Smooth muscle cell (in vitro differentiated cells): ENCODE measurements at regions not wholly inside any gene's neighbourhood (a gene's known extent, or its start where the extent isn't known, plus 50 kb on each side); places are given as distances from the start of the nearest gene placed in this dataset.

Source experiments
- DNase-seq: peaks from one replicate; lab custom pipeline; 2025; ENCODE audit not compliant: unreplicated experiment; lab: John Stamatoyannopoulos, UW
- H2AFZ ChIP-seq: fragments of 200-600 bp; sonication (generic); 2 replicates; pipeline ENCODE4 v1.6.0; 2016; ENCODE audit warnings: antibody characterized with exemption, low read depth, mild to moderate bottlenecking
- H3F3A ChIP-seq: fragments of 200-600 bp; sonication (generic); 2 replicates; pipeline ENCODE4 v1.6.0; 2017; ENCODE audit warnings: antibody characterized with exemption, low read depth
- H3K27ac ChIP-seq: fragments of 200-600 bp; sonication (generic); 2 replicates; pipeline ENCODE4 v1.5.1; 2016; ENCODE audit warnings: low read depth, mild to moderate bottlenecking
- H3K27me3 ChIP-seq: fragments of 200-600 bp; sonication (generic); 2 replicates; pipeline ENCODE4 v1.6.1; 2016; ENCODE audit warnings: low read depth, mild to moderate bottlenecking
- H3K36me3 ChIP-seq: fragments of 200-600 bp; sonication (generic); 2 replicates; pipeline ENCODE4 v1.5.1; 2016; ENCODE audit warnings: low read depth
- H3K4me1 ChIP-seq: fragments of 200-600 bp; sonication (generic); 2 replicates; pipeline ENCODE4 v1.5.1; 2016; ENCODE audit warnings: low read depth
- H3K4me2 ChIP-seq: fragments of 200-600 bp; sonication (generic); 2 replicates; pipeline ENCODE4 v1.6.0; 2016; ENCODE audit warnings: mild to moderate bottlenecking
- H3K4me3 ChIP-seq: fragments of 200-600 bp; sonication (generic); 2 replicates; pipeline ENCODE4 v1.5.1; 2016; ENCODE audit warnings: mild to moderate bottlenecking
- H3K79me2 ChIP-seq: fragments of 200-600 bp; sonication (generic); 2 replicates; pipeline ENCODE4 v1.6.0; 2016; ENCODE audit warnings: low read depth, mild to moderate bottlenecking
- H3K9ac ChIP-seq: fragments of 200-600 bp; sonication (generic); 2 replicates; pipeline ENCODE4 v1.6.0; 2016; ENCODE audit warnings: low read depth
- H3K9me3 ChIP-seq: fragments of 200-600 bp; sonication (generic); replicated peaks from 2 replicates; pipeline ENCODE4 v1.5.1; 2016; ENCODE audit warnings: low read depth
- H4K20me1 ChIP-seq: fragments of 200-600 bp; sonication (generic); 2 replicates; pipeline ENCODE4 v1.6.0; 2016; ENCODE audit warnings: low read depth
- CTCF ChIP-seq: fragments of 200-600 bp; sonication (generic); IDR thresholded peaks from 2 replicates; pipeline ENCODE4 v1.5.1; 2017; ENCODE audit warnings: borderline replicate concordance, mild to moderate bottlenecking, antibody characterized with exemption; ENCODE audit not compliant: insufficient read depth, poor library complexity, severe bottlenecking
- WGBS: methylation state at CpG from one replicate; pipeline ENCODE4 v1.1.7; 2016; ENCODE audit warnings: low lambda C conversion rate; 5-methylcytosine and 5-hydroxymethylcytosine counted together

DNA sequence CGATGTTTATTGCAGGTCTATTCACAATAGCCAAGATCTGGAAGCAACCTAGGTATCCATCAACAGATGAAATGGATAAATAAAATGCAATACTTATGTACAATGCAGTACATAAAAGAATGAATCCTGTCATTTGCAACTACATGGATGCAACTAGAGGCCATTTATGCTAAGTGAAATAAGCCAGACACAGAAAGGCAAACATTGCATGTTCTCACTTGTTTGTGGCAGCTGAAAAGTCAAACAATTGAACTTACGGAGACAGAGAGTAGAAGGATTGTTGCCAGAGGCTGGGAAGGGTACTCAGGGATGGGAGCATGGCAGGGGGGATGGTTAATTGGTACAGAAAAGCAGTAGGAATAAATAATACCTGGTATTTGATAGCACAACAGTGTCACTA is 563.9 kb downstream of the TMX3 start:
- Histone ChIP-seq H2AFZ (no peak overlapping the region), H3K27me3 (no peaks in the 10 kb centered on the region), H3F3A (no peaks in the 10 kb centered on the region)

DNA sequence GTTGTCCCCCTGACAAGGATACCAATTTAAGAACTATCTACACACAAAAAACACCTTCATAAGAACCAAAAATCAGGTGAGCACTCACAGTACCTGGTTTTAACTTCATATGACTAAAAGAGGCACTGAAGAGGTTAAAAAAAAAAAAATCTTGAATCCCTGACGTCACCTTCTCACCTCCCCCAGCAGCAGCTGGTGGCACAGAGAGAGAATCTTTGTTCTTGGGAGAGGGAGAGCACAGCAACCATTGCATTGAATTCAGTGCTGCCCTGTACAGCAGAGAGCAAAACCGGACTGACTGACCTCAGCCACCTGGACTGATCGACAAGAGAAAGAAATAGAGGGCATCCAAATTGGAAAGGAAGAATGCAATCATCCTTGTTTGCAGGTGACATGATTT is 566.0 kb downstream of the TMX3 start:
- Histone ChIP-seq H3K9ac (no peak overlapping the region), H3K4me3 (no peak overlapping the region), H3K9me3 (no peaks in the 10 kb centered on the region), H3K4me1 (peaks cover 5% of the 10 kb centered on the region), H3F3A (no peaks in the 10 kb centered on the region), H3K36me3 (no peaks in the 10 kb centered on the region), H3K27ac (no peak overlapping the region), H3K27me3 (no peaks in the 10 kb centered on the region), H3K4me2 (no peak overlapping the region), H3K79me2 (no peaks in the 10 kb centered on the region), H2AFZ (no peak overlapping the region), H4K20me1 (no peaks in the 10 kb centered on the region)
- no peak for DNase-seq
- no peak for TF ChIP-seq CTCF
- 34% methylated on average over 3 of the region's 3 CpGs for WGBS

More for the DNA sequence above, 563.9 kb downstream of the TMX3 start:
- Histone ChIP-seq H3K4me3 (no peak overlapping the region), H3K9ac (no peak overlapping the region), H4K20me1 (no peaks in the 10 kb centered on the region), H3K4me2 (no peak overlapping the region), H3K79me2 (no peaks in the 10 kb centered on the region), H3K36me3 (no peaks in the 10 kb centered on the region), H3K9me3 (no peaks in the 10 kb centered on the region), H3K4me1 (peaks cover 5% of the 10 kb centered on the region), H3K27ac (no peak overlapping the region)
- no peak for TF ChIP-seq CTCF
- no peak for DNase-seq
- 56% methylated on average over 2 of the region's 2 CpGs for WGBS

DNA sequence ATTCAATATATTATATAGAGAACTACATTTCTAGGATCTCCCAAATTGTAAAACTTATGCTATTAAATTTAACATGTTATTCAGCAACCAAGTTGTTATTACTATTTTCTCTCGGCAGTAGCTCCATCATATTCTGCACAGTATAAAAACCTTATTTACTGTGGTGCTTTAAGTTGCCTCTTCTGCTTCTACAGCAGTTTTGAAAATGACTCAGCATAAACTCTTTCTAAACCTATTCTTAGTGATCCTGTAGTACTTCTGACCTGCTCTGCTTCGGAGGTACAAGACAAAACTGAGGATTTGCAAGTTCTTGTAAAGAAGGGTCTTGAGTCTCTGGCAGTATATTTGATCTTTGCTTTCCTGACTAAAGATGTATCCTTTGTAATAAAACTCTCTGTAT is 567.2 kb downstream of the TMX3 start:
- no peaks in the 10 kb centered on the region for H3K79me2 ChIP-seq
- H3K36me3 ChIP-seq, result no peaks in the 10 kb centered on the region
- no peak for DNase-seq
- no peaks in the 10 kb centered on the region for H3K27me3 ChIP-seq
- TF ChIP-seq CTCF, result no peak
- peaks cover 5% of the 10 kb centered on the region for H3K4me1 ChIP-seq
- no peak overlapping the region for H3K27ac ChIP-seq
- H3F3A ChIP-seq, result no peaks in the 10 kb centered on the region
- no peak overlapping the region for H3K9ac ChIP-seq
- no peaks in the 10 kb centered on the region for H3K9me3 ChIP-seq
- 68% methylated on average over 2 of the region's 2 CpGs for WGBS
- H4K20me1 ChIP-seq, result no peaks in the 10 kb centered on the region
- no peak overlapping the region for H3K4me2 ChIP-seq
- H3K4me3 ChIP-seq, result no peak overlapping the region
- peak overlapping the region; percentile 84 for H2AFZ ChIP-seq

DNA sequence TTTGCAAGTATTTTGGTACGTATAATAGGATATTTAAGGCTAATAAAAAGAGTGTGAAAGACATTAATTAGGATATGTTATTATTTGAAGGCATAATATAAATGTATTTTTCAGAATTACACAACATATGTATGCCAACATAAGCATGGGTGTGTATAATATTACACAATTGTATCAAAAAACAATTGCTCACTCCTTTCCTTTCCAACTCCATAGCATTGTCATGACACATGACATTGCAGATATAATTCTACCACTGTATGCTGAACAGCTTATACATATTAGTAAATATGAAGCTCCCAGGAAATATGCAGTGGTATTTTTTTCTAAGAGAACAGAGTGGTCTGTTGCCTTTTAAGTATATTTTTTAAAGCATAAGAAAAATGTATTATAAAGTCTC is 593.1 kb downstream of the TMX3 start:
- Histone ChIP-seq H3K9me3 (no peaks in the 10 kb centered on the region), H3K4me2 (no peak overlapping the region), H2AFZ (no peak overlapping the region), H3K27me3 (no peaks in the 10 kb centered on the region), H4K20me1 (no peaks in the 10 kb centered on the region), H3K9ac (no peak overlapping the region), H3K79me2 (no peaks in the 10 kb centered on the region), H3F3A (no peaks in the 10 kb centered on the region), H3K4me3 (no peak overlapping the region), H3K4me1 (no peaks in the 10 kb centered on the region), H3K27ac (no peak overlapping the region), H3K36me3 (no peaks in the 10 kb centered on the region)
- 100% methylated on average over 1 of the region's 1 CpG for WGBS
- TF ChIP-seq CTCF, result no peak
- no peak for DNase-seq
